GM23248 (cell line): ENCODE measurements at regions not wholly inside any gene's neighbourhood (a gene's known extent, or its start where the extent isn't known, plus 50 kb on each side); places are given as distances from the start of the nearest gene placed in this dataset.

ENCODE experiments used
- DNase-seq: peaks from one replicate; pipeline ENCODE4 v3.0.0-alpha.2; 2015
- H2AFZ ChIP-seq: fragments of 200-600 bp; sonication (generic); 2 replicates; pipeline ENCODE4 v1.6.1; 2016; ENCODE audit warnings: antibody characterized with exemption
- H3F3A ChIP-seq: fragments of 200-600 bp; sonication (generic); 2 replicates; pipeline ENCODE4 v1.6.1; 2016; ENCODE audit warnings: mild to moderate bottlenecking, antibody characterized with exemption, mixed run types; ENCODE audit not compliant: insufficient read depth
- H3K27ac ChIP-seq: fragments of 200-600 bp; sonication (generic); 2 replicates; pipeline ENCODE4 v1.5.1; 2016; ENCODE audit warnings: mild to moderate bottlenecking
- H3K27me3 ChIP-seq: fragments of 200-600 bp; sonication (generic); replicated peaks from 2 replicates; pipeline ENCODE4 v1.6.1; 2016; ENCODE audit warnings: mild to moderate bottlenecking; ENCODE audit not compliant: insufficient read depth
- H3K36me3 ChIP-seq: fragments of 200-600 bp; sonication (generic); 2 replicates; pipeline ENCODE4 v1.6.1; 2016; ENCODE audit warnings: low read depth, mild to moderate bottlenecking
- H3K4me1 ChIP-seq: fragments of 200-600 bp; sonication (generic); 2 replicates; pipeline ENCODE4 v1.6.1; 2016; ENCODE audit warnings: mild to moderate bottlenecking; ENCODE audit not compliant: insufficient read depth
- H3K4me2 ChIP-seq: fragments of 200-600 bp; sonication (generic); one replicate; pipeline ENCODE4 v1.6.1; 2016; ENCODE audit warnings: mild to moderate bottlenecking; ENCODE audit not compliant: unreplicated experiment
- H3K4me3 ChIP-seq: fragments of 200-600 bp; sonication (generic); 2 replicates; pipeline ENCODE4 v1.5.1; 2016; ENCODE audit warnings: mild to moderate bottlenecking
- H3K79me2 ChIP-seq: fragments of 200-600 bp; sonication (generic); 2 replicates; pipeline ENCODE4 v1.6.1; 2016; ENCODE audit warnings: mild to moderate bottlenecking; ENCODE audit not compliant: insufficient read depth
- H3K9ac ChIP-seq: fragments of 200-600 bp; sonication (generic); 2 replicates; pipeline ENCODE4 v1.6.1; 2016; ENCODE audit warnings: mild to moderate bottlenecking
- H3K9me2 ChIP-seq: fragments of 200-600 bp; sonication (generic); 2 replicates; pipeline ENCODE4 v1.6.1; 2016; ENCODE audit warnings: mixed run types, mild to moderate bottlenecking, moderate library complexity; ENCODE audit not compliant: insufficient read depth
- H3K9me3 ChIP-seq: fragments of 200-600 bp; sonication (generic); one replicate; pipeline ENCODE4 v1.6.1; 2017; ENCODE audit warnings: low read depth
- H4K20me1 ChIP-seq: fragments of 200-600 bp; sonication (generic); 2 replicates; pipeline ENCODE4 v1.6.0; 2016; ENCODE audit not compliant: insufficient read depth
- EZH2 ChIP-seq: fragments of 200-600 bp; sonication (generic); IDR thresholded peaks from 2 replicates; pipeline ENCODE4 v1.6.1; 2018; ENCODE audit warnings: antibody characterized with exemption, mild to moderate bottlenecking; ENCODE audit not compliant: insufficient read depth, poor library complexity, severe bottlenecking
- EZH2phosphoT487 ChIP-seq: fragments of 200-600 bp; sonication (generic); IDR thresholded peaks from 2 replicates; pipeline ENCODE4 v1.6.1; 2018; ENCODE audit warnings: antibody characterized with exemption, moderate library complexity, mild to moderate bottlenecking, low read depth; ENCODE audit not compliant: insufficient read depth
- WGBS, 2 experiments: methylation state at CpG; one replicate each; pipeline ENCODE4 v1.1.6; 2015 to 2017; ENCODE audit warnings: low lambda C conversion rate in 2 of 2, low coverage in 1 of 2; ENCODE audit errors: missing lambda C conversion rate in 2 of 2; 5-methylcytosine and 5-hydroxymethylcytosine counted together
- in situ Hi-C: fragments of 300-500 bp; cut with MboI; formaldehyde crosslinking; loops from 2 replicates; pipeline ENCODE4 v1.15.0; 2020

- no peak overlapping the region for H3K27ac ChIP-seq
- H3K27me3 ChIP-seq: peaks cover 4% of the 10 kb centered on the region
- no peak for DNase-seq
- TF ChIP-seq EZH2phosphoT487 (no peak), EZH2 (no peak)
- H2AFZ ChIP-seq: no peak overlapping the region
- in situ Hi-C loops: no loop called here
- no peaks in the 10 kb centered on the region for H3K9me3 ChIP-seq
- no peak overlapping the region for H3K4me2 ChIP-seq
- H3K4me3 ChIP-seq: no peak overlapping the region
- no peaks in the 10 kb centered on the region for H3F3A ChIP-seq
- H3K4me1 ChIP-seq: no peaks in the 10 kb centered on the region
- no peaks in the 10 kb centered on the region for H3K9me2 ChIP-seq
- no peaks in the 10 kb centered on the region for H4K20me1 ChIP-seq
- no peak overlapping the region for H3K9ac ChIP-seq
- WGBS, 2 experiments: 81 to 85% methylated on average over 3 to 4 of the region's 4 CpGs
- no peaks in the 10 kb centered on the region for H3K36me3 ChIP-seq
- no peaks in the 10 kb centered on the region for H3K79me2 ChIP-seq
Observed at GRCh38 chr10:112886463-112886862, 63.6 kb upstream of the TCF7L2 start.

DNA sequence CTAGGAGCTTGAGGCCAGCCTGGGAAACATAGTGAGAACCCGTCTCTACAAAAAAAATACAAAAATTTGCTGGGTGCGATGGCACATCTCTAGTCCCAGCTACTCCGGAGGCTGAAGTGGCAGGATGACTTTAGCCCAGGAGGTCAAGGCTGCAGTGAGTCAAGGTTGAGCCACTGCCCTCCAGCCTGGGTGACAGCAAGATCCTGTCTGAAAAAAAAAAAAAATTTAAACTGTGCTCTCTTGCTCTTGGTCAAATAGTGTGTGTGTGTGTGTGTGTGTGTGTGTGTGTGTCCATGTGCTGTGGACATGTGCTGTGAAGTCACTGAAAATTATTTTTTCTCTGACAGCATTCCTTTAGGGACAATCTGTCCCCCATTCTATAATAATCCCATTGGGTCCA lies 62.1 kb upstream of the TCF7L2 start:
- no peaks in the 10 kb centered on the region for H3K9me3 ChIP-seq
- no peak overlapping the region for H3K27ac ChIP-seq
- no peaks in the 10 kb centered on the region for H3K9me2 ChIP-seq
- no peak overlapping the region for H2AFZ ChIP-seq
- no peaks in the 10 kb centered on the region for H3F3A ChIP-seq
- H3K27me3 ChIP-seq: peaks cover 4% of the 10 kb centered on the region
- no peaks in the 10 kb centered on the region for H4K20me1 ChIP-seq
- no peak overlapping the region for H3K4me2 ChIP-seq
- no peak for TF ChIP-seq EZH2phosphoT487
- TF ChIP-seq EZH2: no peak
- in situ Hi-C loops: no loop called here
- H3K4me1 ChIP-seq: no peaks in the 10 kb centered on the region
- no peak for DNase-seq
- H3K9ac ChIP-seq: no peak overlapping the region
- no peaks in the 10 kb centered on the region for H3K36me3 ChIP-seq
- no peaks in the 10 kb centered on the region for H3K79me2 ChIP-seq
- no peak overlapping the region for H3K4me3 ChIP-seq
- 74 to 81% methylated on average over 3 of the region's 3 CpGs for WGBS, 2 experiments

DNA sequence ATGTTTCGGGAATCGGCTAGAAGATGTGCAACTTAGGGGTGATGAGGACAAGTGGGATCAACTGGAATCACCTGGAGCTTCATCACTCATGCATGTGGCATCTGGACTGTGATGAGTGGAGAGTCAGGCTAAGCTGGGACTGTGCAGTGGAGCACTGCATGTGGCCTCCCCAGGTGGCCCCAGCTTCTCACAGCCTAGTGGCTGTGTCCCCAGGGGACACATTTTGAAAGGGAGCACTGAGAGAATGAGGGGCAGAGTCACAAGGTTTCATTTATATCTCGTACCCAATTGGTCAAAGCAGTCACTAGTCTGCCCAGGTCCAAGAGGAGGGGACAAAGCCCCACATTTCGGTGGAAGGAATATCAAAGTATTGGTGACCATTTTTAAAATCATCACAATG lies 54.8 kb upstream of the TCF7L2 start:
- no peaks in the 10 kb centered on the region for H3F3A ChIP-seq
- WGBS, 2 experiments: 72 to 79% methylated on average over 4 of the region's 4 CpGs
- no peak overlapping the region for H3K9ac ChIP-seq
- H3K36me3 ChIP-seq: no peaks in the 10 kb centered on the region
- no peaks in the 10 kb centered on the region; the same call in none of the 2 replicates for H3K27me3 ChIP-seq
- H3K4me3 ChIP-seq: no peak overlapping the region
- DNase-seq: no peak
- no peak overlapping the region for H3K27ac ChIP-seq
- no peaks in the 10 kb centered on the region for H3K9me3 ChIP-seq
- H3K4me1 ChIP-seq: 0 out of 2 replicates have a peak, but pooled peaks cover 4% of the 10 kb centered on the region
- H2AFZ ChIP-seq: no peak overlapping the region
- no peak overlapping the region for H3K4me2 ChIP-seq
- TF ChIP-seq EZH2: no peak
- no peak for TF ChIP-seq EZH2phosphoT487
- H3K9me2 ChIP-seq: no peaks in the 10 kb centered on the region
- H4K20me1 ChIP-seq: no peaks in the 10 kb centered on the region
- in situ Hi-C loops: no loop called here
- H3K79me2 ChIP-seq: no peaks in the 10 kb centered on the region

GRCh38 chr10:112896273-112896672 lies 53.8 kb upstream of the TCF7L2 start:
- no peaks in the 10 kb centered on the region for H3F3A ChIP-seq
- no peaks in the 10 kb centered on the region for H3K36me3 ChIP-seq
- TF ChIP-seq EZH2phosphoT487 (no peak), EZH2 (no peak)
- no peak overlapping the region for H2AFZ ChIP-seq
- H3K4me1 ChIP-seq: 0 out of 2 replicates have a peak, but pooled peaks cover 4% of the 10 kb centered on the region
- no peaks in the 10 kb centered on the region for H3K79me2 ChIP-seq
- H3K9me2 ChIP-seq: no peaks in the 10 kb centered on the region
- DNase-seq: no peak
- in situ Hi-C loops: no loop called here
- WGBS, 2 experiments: 95 to 98% methylated on average over 3 of the region's 3 CpGs
- H3K9me3 ChIP-seq: no peaks in the 10 kb centered on the region
- no peak overlapping the region for H3K4me2 ChIP-seq
- no peaks in the 10 kb centered on the region for H4K20me1 ChIP-seq
- no peak overlapping the region for H3K9ac ChIP-seq
- H3K27me3 ChIP-seq: no peaks in the 10 kb centered on the region; the same call in 1 of the 2 replicates
- H3K27ac ChIP-seq: no peak overlapping the region
- H3K4me3 ChIP-seq: no peak overlapping the region

GRCh38 chr10:112896722-112897121 lies 53.3 kb upstream of the TCF7L2 start:
- WGBS, 2 experiments: 52 to 54% methylated on average over 5 of the region's 5 CpGs
- H3F3A ChIP-seq: no peaks in the 10 kb centered on the region
- H4K20me1 ChIP-seq: no peaks in the 10 kb centered on the region
- H3K27ac ChIP-seq: no peak overlapping the region
- no peak overlapping the region for H2AFZ ChIP-seq
- no peak overlapping the region for H3K9ac ChIP-seq
- no peak overlapping the region for H3K4me3 ChIP-seq
- no peaks in the 10 kb centered on the region; the same call in 1 of the 2 replicates for H3K27me3 ChIP-seq
- no peak overlapping the region for H3K4me2 ChIP-seq
- TF ChIP-seq EZH2phosphoT487 (no peak), EZH2 (no peak)
- no peaks in the 10 kb centered on the region for H3K36me3 ChIP-seq
- H3K79me2 ChIP-seq: no peaks in the 10 kb centered on the region
- in situ Hi-C loops: no loop called here
- 0 out of 2 replicates have a peak, but pooled peaks cover 4% of the 10 kb centered on the region for H3K4me1 ChIP-seq
- no peak for DNase-seq
- H3K9me2 ChIP-seq: no peaks in the 10 kb centered on the region
- no peaks in the 10 kb centered on the region for H3K9me3 ChIP-seq
